ENCODE measurements at regions not wholly inside any gene's neighbourhood (a gene's known extent, or its start where the extent isn't known, plus 50 kb on each side); places are given as distances from the start of the nearest gene placed in this dataset.

- no peak for DNase-seq (ENCODE audit: low read depth in 4 of 4, low spot score in 1 of 4)
These were observed 167.3 kb upstream of the GRIN2B start for GRCh38 chr12:14148489-14149270.

GRCh38 chr12:14153803-14154202 is 172.4 kb upstream of the GRIN2B start:
- DNase-seq (ENCODE audit: low read depth in 4 of 4, low spot score in 1 of 4): no peak

GRCh38 chr12:14156606-14157005 is 175.2 kb upstream of the GRIN2B start:
- no peak for DNase-seq (ENCODE audit: low read depth in 4 of 4, low spot score in 1 of 4)

GRCh38 chr12:14157088-14157747 is 175.8 kb upstream of the GRIN2B start:
- DNase-seq (ENCODE audit: low read depth in 4 of 4, low spot score in 1 of 4): no peak

GRCh38 chr12:14164266-14164665 is 182.9 kb upstream of the GRIN2B start:
- DNase-seq (ENCODE audit: low read depth in 4 of 4, low spot score in 1 of 4): no peak

GRCh38 chr12:14167005-14167628 is 185.7 kb upstream of the GRIN2B start:
- peak in 1 of 4 experiments; percentile 13 for DNase-seq (ENCODE audit: low read depth in 4 of 4, low spot score in 1 of 4)

GRCh38 chr12:14169281-14169680 is 187.9 kb upstream of the GRIN2B start:
- no peak for DNase-seq (ENCODE audit: low read depth in 4 of 4, low spot score in 1 of 4)

- no peak for DNase-seq (ENCODE audit: low read depth in 4 of 4, low spot score in 1 of 4)
These were observed 189.7 kb upstream of the GRIN2B start for GRCh38 chr12:14171106-14171505.

GRCh38 chr12:14175206-14175605 is 190.3 kb upstream of the ATF7IP start:
- DNase-seq (ENCODE audit: low read depth in 4 of 4, low spot score in 1 of 4): no peak

- DNase-seq (ENCODE audit: low read depth in 4 of 4, low spot score in 1 of 4): peak in 2 of 4 experiments; percentile 2 to 14
These were observed 179.9 kb upstream of the ATF7IP start for GRCh38 chr12:14185427-14186192.

GRCh38 chr12:14186193-14186502 is 179.3 kb upstream of the ATF7IP start:
- DNase-seq (ENCODE audit: low read depth in 4 of 4, low spot score in 1 of 4): no peak

- DNase-seq (ENCODE audit: low read depth in 4 of 4, low spot score in 1 of 4): no peak
These were observed 178.5 kb upstream of the ATF7IP start for GRCh38 chr12:14187002-14187401.

GRCh38 chr12:14187966-14188365 is 177.5 kb upstream of the ATF7IP start:
- no peak for DNase-seq (ENCODE audit: low read depth in 4 of 4, low spot score in 1 of 4)

GRCh38 chr12:14188744-14189143 is 176.7 kb upstream of the ATF7IP start:
- no peak for DNase-seq (ENCODE audit: low read depth in 4 of 4, low spot score in 1 of 4)

- DNase-seq (ENCODE audit: low read depth in 4 of 4, low spot score in 1 of 4): no peak
These were observed 174.8 kb upstream of the ATF7IP start for GRCh38 chr12:14190694-14191093.

GRCh38 chr12:14191612-14192011 is 173.9 kb upstream of the ATF7IP start:
- no peak for DNase-seq (ENCODE audit: low read depth in 4 of 4, low spot score in 1 of 4)

- DNase-seq (ENCODE audit: low read depth in 4 of 4, low spot score in 1 of 4): no peak
These were observed 171.8 kb upstream of the ATF7IP start for GRCh38 chr12:14193639-14194038.

- no peak for DNase-seq (ENCODE audit: low read depth in 4 of 4, low spot score in 1 of 4)
These were observed 170.9 kb upstream of the ATF7IP start for GRCh38 chr12:14194572-14194971.

- no peak for DNase-seq (ENCODE audit: low read depth in 4 of 4, low spot score in 1 of 4)
These were observed 165.9 kb upstream of the ATF7IP start for GRCh38 chr12:14199455-14200198.

- no peak for DNase-seq (ENCODE audit: low read depth in 4 of 4, low spot score in 1 of 4)
These were observed 164.9 kb upstream of the ATF7IP start for GRCh38 chr12:14200598-14200997.

- DNase-seq (ENCODE audit: low read depth in 4 of 4, low spot score in 1 of 4): no peak
These were observed 164.2 kb upstream of the ATF7IP start for GRCh38 chr12:14201291-14201690.
